H9 (cell line): ENCODE measurements at regions not wholly inside any gene's neighbourhood (a gene's known extent, or its start where the extent isn't known, plus 50 kb on each side); places are given as distances from the start of the nearest gene placed in this dataset.

Experiments used
- DNase-seq: peaks from one replicate; pipeline ENCODE4 v3.0.0-alpha.2; 2017
- H2AFZ ChIP-seq: one replicate; pipeline ENCODE4 v1.6.1; 2013; ENCODE audit warnings: mild to moderate bottlenecking, low read length, control low read depth, moderate library complexity
- H2AK5ac ChIP-seq: 2 replicates; pipeline ENCODE4 v1.6.1; 2013; ENCODE audit warnings: low read length, control low read depth, mixed read lengths; ENCODE audit not compliant: insufficient read length
- H2BK120ac ChIP-seq: one replicate; pipeline ENCODE4 v1.6.1; 2013; ENCODE audit warnings: low read depth, mild to moderate bottlenecking, low read length, control low read depth, inconsistent platforms; ENCODE audit not compliant: poor library complexity, severe bottlenecking
- H2BK12ac ChIP-seq: 2 replicates; pipeline ENCODE4 v1.6.1; 2013; ENCODE audit warnings: low read length, control low read depth, mixed read lengths, low read depth; ENCODE audit not compliant: insufficient read length
- H2BK15ac ChIP-seq: 2 replicates; pipeline ENCODE4 v1.6.1; 2013; ENCODE audit warnings: low read depth, low read length, control low read depth
- H2BK20ac ChIP-seq: one replicate; pipeline ENCODE4 v1.6.1; 2013; ENCODE audit warnings: low read depth, mild to moderate bottlenecking, low read length, control low read depth, inconsistent platforms; ENCODE audit not compliant: poor library complexity, severe bottlenecking
- H2BK5ac ChIP-seq: 2 replicates; pipeline ENCODE4 v1.6.1; 2013; ENCODE audit warnings: low read length, control low read depth, mixed read lengths; ENCODE audit not compliant: insufficient read length
- H3K14ac ChIP-seq: 2 replicates; pipeline ENCODE4 v1.6.1; 2013; ENCODE audit warnings: low read length, control low read depth; ENCODE audit not compliant: insufficient read depth
- H3K18ac ChIP-seq: 2 replicates; pipeline ENCODE4 v1.6.1; 2013; ENCODE audit warnings: low read depth, mild to moderate bottlenecking, mixed read lengths, low read length, control low read depth; ENCODE audit not compliant: insufficient read length
- H3K23ac ChIP-seq: 2 replicates; pipeline ENCODE4 v1.6.1; 2013; ENCODE audit warnings: low read length, control low read depth, mixed read lengths, low read depth; ENCODE audit not compliant: insufficient read length
- H3K23me2 ChIP-seq: 2 replicates; pipeline ENCODE4 v1.6.1; 2013; ENCODE audit warnings: low read depth, mild to moderate bottlenecking, mixed read lengths, low read length, control low read depth; ENCODE audit not compliant: insufficient read length, poor library complexity, severe bottlenecking
- H3K27ac ChIP-seq: 2 replicates; pipeline ENCODE4 v1.5.1; 2013; ENCODE audit warnings: low read length, control low read depth, mixed read lengths, low read depth; ENCODE audit not compliant: insufficient read length
- H3K27me3 ChIP-seq: 2 replicates; pipeline ENCODE4 v1.6.1; 2013; ENCODE audit warnings: low read length, control low read depth, inconsistent platforms; ENCODE audit not compliant: insufficient read depth
- H3K4ac ChIP-seq: 2 replicates; pipeline ENCODE4 v1.6.1; 2013; ENCODE audit warnings: low read depth, mild to moderate bottlenecking, control low read depth, inconsistent platforms, low read length, moderate library complexity
- H3K4me1 ChIP-seq: 2 replicates; pipeline ENCODE4 v1.6.1; 2013; ENCODE audit warnings: low read length, control low read depth, inconsistent platforms; ENCODE audit not compliant: insufficient read depth
- H3K4me2 ChIP-seq: 2 replicates; pipeline ENCODE4 v1.6.1; 2013; ENCODE audit warnings: low read length, control low read depth, mixed read lengths; ENCODE audit not compliant: insufficient read length, insufficient read depth
- H3K56ac ChIP-seq: 2 replicates; pipeline ENCODE4 v1.6.1; 2013; ENCODE audit warnings: low read depth, mild to moderate bottlenecking, mixed read lengths, low read length, control low read depth; ENCODE audit not compliant: insufficient read length
- H3K79me1 ChIP-seq: 2 replicates; pipeline ENCODE4 v1.6.1; 2013; ENCODE audit warnings: low read depth, mild to moderate bottlenecking, moderate library complexity, low read length, control low read depth, inconsistent platforms; ENCODE audit not compliant: insufficient read depth, poor library complexity, severe bottlenecking
- H3K79me2 ChIP-seq: 2 replicates; pipeline ENCODE4 v1.6.1; 2013; ENCODE audit warnings: low read length, control low read depth, inconsistent platforms; ENCODE audit not compliant: insufficient read depth
- H3K9ac ChIP-seq: 2 replicates; pipeline ENCODE4 v1.6.1; 2013; ENCODE audit warnings: low read length, control low read depth, mixed read lengths; ENCODE audit not compliant: insufficient read length; ENCODE audit errors: extremely low read depth
- H3K9me3 ChIP-seq: one replicate; pipeline ENCODE4 v1.6.1; 2013; ENCODE audit warnings: low read depth, low read length, inconsistent platforms; ENCODE audit not compliant: control insufficient read depth
- H3T11ph ChIP-seq: one replicate; pipeline ENCODE4 v1.6.1; 2013; ENCODE audit warnings: mild to moderate bottlenecking, low read length, control low read depth, inconsistent platforms
- H4K20me1 ChIP-seq: one replicate; pipeline ENCODE4 v1.6.1; 2013; ENCODE audit not compliant: control insufficient read depth, insufficient read length, insufficient read depth
- H4K5ac ChIP-seq: 2 replicates; pipeline ENCODE4 v1.6.1; 2013; ENCODE audit warnings: low read depth, mild to moderate bottlenecking, mixed read lengths, low read length, control low read depth; ENCODE audit not compliant: insufficient read length
- H4K8ac ChIP-seq: replicated peaks from 2 replicates; pipeline ENCODE4 v1.6.1; 2013; ENCODE audit warnings: low read length, control low read depth, mixed read lengths, low read depth; ENCODE audit not compliant: insufficient read length
- H4K91ac ChIP-seq: 2 replicates; pipeline ENCODE4 v1.6.1; 2013; ENCODE audit warnings: low read depth, mild to moderate bottlenecking, moderate library complexity, mixed read lengths, low read length, control low read depth; ENCODE audit not compliant: insufficient read length
- H3K27ac Mint-ChIP-seq, 3 experiments: 2 replicates in 2 of 3; 3 replicates in 1 of 3; pipeline ENCODE4 v1.8.0; 2020 to 2021; ENCODE audit warnings: mixed read lengths in 3 of 3, mild to moderate bottlenecking in 1 of 3, moderate library complexity in 1 of 3
- H3K27me3 Mint-ChIP-seq: 2 replicates; pipeline ENCODE4 v1.8.0; 2021; ENCODE audit warnings: low read depth, mild to moderate bottlenecking, moderate library complexity, mixed read lengths
- H3K36me3 Mint-ChIP-seq, 3 experiments: 2 replicates in 2 of 3; 3 replicates in 1 of 3; pipeline ENCODE4 v1.8.0; 2020 to 2021; ENCODE audit warnings: low read depth in 3 of 3, mixed read lengths in 3 of 3; ENCODE audit not compliant: insufficient read depth in 1 of 3
- H3K4me1 Mint-ChIP-seq, 2 experiments: 2 replicates each; pipeline ENCODE4 v1.8.0; 2020; ENCODE audit warnings: mixed read lengths in 2 of 2
- H3K4me3 Mint-ChIP-seq, 2 experiments: 2 replicates in 1 of 2; 3 replicates in 1 of 2; pipeline ENCODE4 v1.8.0; 2020 to 2021; ENCODE audit warnings: mild to moderate bottlenecking in 2 of 2, mixed read lengths in 2 of 2, moderate library complexity in 1 of 2
- H3K9me3 Mint-ChIP-seq, 2 experiments: 2 replicates in 1 of 2; 3 replicates in 1 of 2; pipeline ENCODE4 v1.8.0; 2020; ENCODE audit warnings: mild to moderate bottlenecking in 2 of 2, mixed read lengths in 2 of 2, moderate library complexity in 1 of 2
- CTCF ChIP-seq: fragments of 200-600 bp; sonication (generic); conservative IDR thresholded peaks from 3 replicates; pipeline ENCODE4 v1.8.0; 2021; ENCODE audit warnings: antibody characterized with exemption, mild to moderate bottlenecking
- WGBS: extraction: QIAGEN DNeasy Blood & Tissue Kit; methylation state at CpG from one replicate; pipeline ENCODE4 v1.1.7; 2013; ENCODE audit warnings: missing lambda C conversion rate, low lambda C conversion rate, mixed read lengths; ENCODE audit not compliant: insufficient read length; ENCODE audit errors: extremely low coverage; 5-methylcytosine and 5-hydroxymethylcytosine counted together

- Histone ChIP-seq H4K5ac (no peak overlapping the region), H3K56ac (no peak overlapping the region), H3K4me2 (no peak overlapping the region), H3K27ac (no peak overlapping the region), H3K79me1 (no peaks in the 10 kb centered on the region), H2BK5ac (no peak overlapping the region), H3K27me3 (no peaks in the 10 kb centered on the region), H3K4me1 (no peaks in the 10 kb centered on the region), H3K14ac (no peak overlapping the region), H3K79me2 (no peaks in the 10 kb centered on the region), H2AFZ (no peak overlapping the region), H4K20me1 (no peaks in the 10 kb centered on the region), H2BK20ac (no peak overlapping the region), H4K8ac (no peak overlapping the region), H3T11ph (no peak overlapping the region), H3K23ac (no peak overlapping the region), H2BK120ac (no peak overlapping the region), H2BK15ac (no peak overlapping the region), H3K23me2 (no peaks in the 10 kb centered on the region), H2AK5ac (no peak overlapping the region), H4K91ac (no peak overlapping the region), H3K9me3 (no peaks in the 10 kb centered on the region), H3K18ac (no peak overlapping the region), H3K9ac (no peak overlapping the region), H2BK12ac (no peak overlapping the region), H3K4ac (no peak overlapping the region)
- TF ChIP-seq CTCF, result peak; percentile 29; the same call in 2 of the 3 replicates
- Mint-ChIP-seq H3K27ac (no peak overlapping the region), H3K4me1 (peaks cover 0 to 5% of the 10 kb centered on the region in 2 experiments; a peak in 3 of 4 replicates), H3K36me3 (no peaks in the 10 kb centered on the region; a peak in 1 of 7 replicates), H3K27me3 (no peaks in the 10 kb centered on the region; the same call in 1 of the 2 replicates), H3K9me3 (no peaks in the 10 kb centered on the region; a peak in 3 of 5 replicates), H3K4me3 (no peak overlapping the region)
- no peak for DNase-seq
- WGBS, result no CpG with 5 or more reads among the region's 8 CpGs
Observed at GRCh38 chr9:14967450-14968321, 57.5 kb upstream of the FREM1 start.
